K562 (cell line): ENCODE measurements at regions not wholly inside any gene's neighbourhood (a gene's known extent, or its start where the extent isn't known, plus 50 kb on each side); places are given as distances from the start of the nearest gene placed in this dataset.

ENCODE experiments used
- ATAC-seq: fragments of 200-7000 bp; cut with Tn5 transposase; 3 replicates; pipeline ENCODE4 v1.9.1; 2020; ENCODE audit warnings: moderate library complexity
- BruUV-seq: library from RNA; stranded (reverse); fragments of 400-500 nt; replicated peaks from 2 replicates; lab custom pipeline; 2021; lab: Mats Ljungman, UMichigan
- CTCF ChIA-PET: fragments of 300-600 bp; formaldehyde crosslinking; extraction: SDS; loops from one replicate; lab custom pipeline; 2021; ENCODE audit warnings: low intra/inter-chr PET ratio; lab: Yijun Ruan, JAX
- POLR2A ChIA-PET: fragments of 300-600, 350-650 bp; sonication (Branson Sonifier 250); formaldehyde crosslinking; extraction: SDS; loops from one replicate; lab custom pipeline; 2021; ENCODE audit warnings: antibody characterized with exemption, inconsistent platforms; lab: Yijun Ruan, JAX
- DNase-seq, 4 experiments: peaks; one replicate each; pipeline versions ENCODE4 v3.0.0 to v3.0.0-alpha.2; 2011 to 2018; ENCODE audit warnings: low spot score in 3 of 4, mixed read lengths in 3 of 4; ENCODE audit errors: extremely low read depth in 1 of 4
- FAIRE-seq: peaks from 2 replicates; lab custom pipeline; 2011; peaks lifted over from hg19 to GRCh38; lab: Jason Lieb, UNC
- H2AFZ ChIP-seq: 2 replicates; pipeline ENCODE4 v1.6.0; 2011; ENCODE audit warnings: low read depth, low read length, control low read depth, inconsistent platforms
- H3K27ac ChIP-seq: fragments of 200-600 bp; 3 replicates; pipeline ENCODE4 v1.8.0; 2011; ENCODE audit warnings: low read depth, mild to moderate bottlenecking, control low read depth, inconsistent platforms, low read length, moderate library complexity, mixed read lengths; ENCODE audit errors: extremely low read depth
- H3K27me3 ChIP-seq, 2 experiments: fragments of 300-600 bp in 1 of 2; 2 replicates in 1 of 2; 3 replicates in 1 of 2; pipeline versions ENCODE4 v1.6.0 to v1.8.0; 2011; ENCODE audit warnings: inconsistent platforms in 2 of 2, low read length in 2 of 2, mild to moderate bottlenecking in 1 of 2, mixed read lengths in 1 of 2, moderate library complexity in 1 of 2; ENCODE audit not compliant: control insufficient read depth in 2 of 2, insufficient read depth in 2 of 2
- H3K36me3 ChIP-seq: fragments of 300-600 bp; 3 replicates; pipeline ENCODE4 v1.8.0; 2011; ENCODE audit warnings: mild to moderate bottlenecking, low read length, inconsistent platforms; ENCODE audit not compliant: control insufficient read depth, insufficient read depth
- H3K4me1 ChIP-seq, 2 experiments: fragments of 200-600 bp in 1 of 2; replicated peaks in 1 of 2; 2 replicates in 1 of 2; 3 replicates in 1 of 2; pipeline versions ENCODE4 v1.5.1 to v1.8.0; 2011; ENCODE audit warnings: inconsistent platforms in 2 of 2, low read length in 2 of 2, mild to moderate bottlenecking in 1 of 2, mixed read lengths in 1 of 2, moderate library complexity in 1 of 2; ENCODE audit not compliant: control insufficient read depth in 2 of 2, insufficient read depth in 2 of 2
- H3K4me2 ChIP-seq: 2 replicates; pipeline ENCODE4 v1.6.1; 2011; ENCODE audit warnings: low read length, control low read depth, inconsistent platforms, mixed read lengths; ENCODE audit not compliant: insufficient read depth
- H3K4me3 ChIP-seq: fragments of 200-600 bp; sonication (generic), shearing (Covaris generic); 2 replicates; pipeline ENCODE4 v1.5.1; 2016; ENCODE audit warnings: control low read depth, inconsistent platforms
- H3K79me2 ChIP-seq: fragments of 200-600 bp; 3 replicates; pipeline ENCODE4 v1.8.0; 2011; ENCODE audit warnings: low read length, inconsistent platforms; ENCODE audit not compliant: control insufficient read depth, insufficient read depth
- H3K9ac ChIP-seq, 2 experiments: 2 replicates each; pipeline versions ENCODE4 v1.6.0 to v1.6.1; 2011; ENCODE audit warnings: low read depth in 2 of 2, low read length in 2 of 2, control low read depth in 1 of 2, inconsistent platforms in 1 of 2, mild to moderate bottlenecking in 1 of 2, mixed read lengths in 1 of 2; ENCODE audit not compliant: insufficient read depth in 1 of 2
- H3K9me1 ChIP-seq: one replicate; pipeline ENCODE4 v1.6.0; 2011; ENCODE audit warnings: inconsistent platforms, mild to moderate bottlenecking, low read length, moderate library complexity; ENCODE audit not compliant: control insufficient read depth, insufficient read depth
- H3K9me3 ChIP-seq: replicated peaks from 2 replicates; pipeline ENCODE4 v1.5.1; 2011; ENCODE audit warnings: low read depth, low read length, inconsistent platforms; ENCODE audit not compliant: control insufficient read depth, insufficient read depth
- H4K20me1 ChIP-seq: replicated peaks from 2 replicates; pipeline ENCODE4 v1.6.1; 2011; ENCODE audit warnings: low read length, inconsistent platforms, mixed read lengths; ENCODE audit not compliant: control insufficient read depth, insufficient read depth
- ARID4B ChIP-seq: sonication (generic); formaldehyde crosslinking; IDR thresholded peaks from 2 replicates; pipeline ENCODE4 v1.8.0; 2022; ENCODE audit warnings: mild to moderate bottlenecking, missing genetic modification reagents
- CREB5 ChIP-seq: fragments of 250-450 bp; sonication (Bioruptor Pico); IDR thresholded peaks from 2 replicates; pipeline ENCODE4 v1.5.0; 2020; ENCODE audit warnings: mild to moderate bottlenecking
- DACH1 ChIP-seq: fragments of 450-650 bp; IDR thresholded peaks from 2 replicates; pipeline ENCODE4 v1.6.1; 2018; ENCODE audit not compliant: partially characterized antibody
- ETV5 ChIP-seq: sonication (generic); formaldehyde crosslinking; IDR thresholded peaks from 2 replicates; pipeline ENCODE4 v1.4.0; 2020; ENCODE audit warnings: low read depth, mild to moderate bottlenecking, missing genetic modification reagents
- NR1H2 ChIP-seq: sonication (generic); formaldehyde crosslinking; IDR thresholded peaks from 2 replicates; pipeline ENCODE4 v1.4.0; 2020; ENCODE audit warnings: mild to moderate bottlenecking, missing genetic modification reagents
- PHF8 ChIP-seq: fragments of 200-600 bp; sonication (generic); IDR thresholded peaks from 2 replicates; pipeline ENCODE4 v1.6.1; 2012; ENCODE audit warnings: mixed run types, mild to moderate bottlenecking, inconsistent platforms, low read length, moderate library complexity, borderline replicate concordance
- PML ChIP-seq: IDR thresholded peaks from 2 replicates; pipeline ENCODE4 v1.6.1; 2012; ENCODE audit warnings: low read length, inconsistent platforms
- POLR2G ChIP-seq: fragments of 200-400 bp; formaldehyde crosslinking; IDR thresholded peaks from 2 replicates; pipeline ENCODE4 v1.6.1; 2017; ENCODE audit warnings: low read depth, mild to moderate bottlenecking, antibody characterized with exemption, low read length, moderate library complexity
- SETDB1 ChIP-seq: IDR thresholded peaks from one replicate; pipeline ENCODE4 v1.6.1; 2012; ENCODE audit warnings: low read length, control low read depth, inconsistent platforms
- SNAPC5 ChIP-seq: fragments of 250-450 bp; sonication (Bioruptor Pico); IDR thresholded peaks from 2 replicates; pipeline ENCODE4 v1.8.0; 2021; ENCODE audit warnings: moderate library complexity, mild to moderate bottlenecking, inconsistent platforms
- VEZF1 ChIP-seq: fragments of 200-800 bp; sonication (Bioruptor generic); IDR thresholded peaks from 2 replicates; pipeline ENCODE4 v1.6.1; 2017; ENCODE audit warnings: missing genetic modification characterization, missing compliant biosample characterization
- ZC3H4 ChIP-seq: sonication (generic); formaldehyde crosslinking; IDR thresholded peaks from 2 replicates; pipeline ENCODE4 v1.9.0; 2021; ENCODE audit warnings: missing genetic modification reagents, borderline replicate concordance
- ZNF354B ChIP-seq: fragments of 250-450 bp; sonication (Bioruptor Pico); IDR thresholded peaks from 2 replicates; pipeline ENCODE4 v1.4.0; 2020
- ZNF699 ChIP-seq: fragments of 250-450 bp; sonication (Bioruptor Pico); IDR thresholded peaks from 2 replicates; pipeline ENCODE4 v1.8.0; 2021; ENCODE audit warnings: mild to moderate bottlenecking, moderate library complexity; ENCODE audit not compliant: insufficient replicate concordance
- ZNF778 ChIP-seq: fragments of 450-650 bp; formaldehyde crosslinking; IDR thresholded peaks from 2 replicates; pipeline ENCODE4 v1.4.0; 2020; ENCODE audit warnings: mild to moderate bottlenecking, moderate library complexity
- WGBS: fragments of 100-300 bp; shearing (Covaris generic); methylation state at CpG from one replicate; pipeline ENCODE4 v1.1.6; 2016; ENCODE audit warnings: low coverage, mixed read lengths; ENCODE audit not compliant: insufficient coverage; ENCODE audit errors: missing lambda C conversion rate; 5-methylcytosine and 5-hydroxymethylcytosine counted together
- in situ Hi-C: fragments of 300-500 bp; cut with MboI; formaldehyde crosslinking; loops from 4 replicates; pipeline ENCODE4 v1.15.0; 2018; ENCODE audit warnings: inconsistent platforms, mixed read lengths
- intact Hi-C: fragments of 100-400 bp; cut with micrococcal nuclease; formaldehyde crosslinking; loops from 2 replicates; pipeline ENCODE4 v1.14.2; 2022

- TF ChIP-seq CREB5 (no peak), ETV5 (CRISPR knock-in tag) (no peak), PML (no peak), ARID4B (CRISPR knock-in tag) (no peak), POLR2G (no peak), NR1H2 (CRISPR knock-in tag) (no peak), ZNF354B (no peak), DACH1 (no peak), ZNF778 (CRISPR knock-in tag) (no peak), ZC3H4 (CRISPR knock-in tag) (no peak), PHF8 (no peak), ZNF699 (CRISPR knock-in tag) (no peak), VEZF1 (CRISPR knock-in tag) (no peak), SETDB1 (no peak), SNAPC5 (no peak)
- Histone ChIP-seq H3K27me3 (no peaks in the 10 kb centered on the region), H3K4me1 (no peaks in the 10 kb centered on the region), H2AFZ (no peak overlapping the region), H3K4me3 (no peak overlapping the region), H3K79me2 (no peaks in the 10 kb centered on the region), H3K9me1 (no peaks in the 10 kb centered on the region), H3K9me3 (no peaks in the 10 kb centered on the region), H3K4me2 (no peak overlapping the region), H3K27ac (no peak overlapping the region), H3K36me3 (no peaks in the 10 kb centered on the region), H3K9ac (no peak overlapping the region), H4K20me1 (no peaks in the 10 kb centered on the region)
- WGBS = 2% methylated on average over 7 of the region's 10 CpGs
- ChIA-PET POLR2A (no interaction called here), CTCF (no interaction called here)
- intact Hi-C loops (no loop called here), in situ Hi-C loops (no loop called here)
- FAIRE-seq (no peak), DNase-seq (no peak), ATAC-seq (no peak)
- BruUV-seq = no TSS peak
Observed at GRCh38 chr10:121194696-121195523, 343.7 kb downstream of the WDR11 start.
